Transverse colon (tissue), 4 donors: ENCODE measurements at regions not wholly inside any gene's neighbourhood (a gene's known extent, or its start where the extent isn't known, plus 50 kb on each side); places are given as distances from the start of the nearest gene placed in this dataset.
A peak's percentile ranks its signal among the peaks of the same experiment; 100 is the strongest.
"Not testable (repeated sequence)": the region's sequence is repeated elsewhere in the genome, so short reads cannot be mapped to it uniquely, and the experiment has no call there.

ENCODE experiments used
- DNase-seq: peaks from one replicate; pipeline ENCODE4 v3.0.0-alpha.2; 2019
- H3K27ac ChIP-seq, 4 donors: fragments of 200-600 bp; sonication (generic); 2 replicates each; pipeline ENCODE4 v1.5.1; 2016 to 2018; ENCODE audit warnings: inconsistent platforms in 4 of 4
- H3K27me3 ChIP-seq: fragments of 200-600 bp; sonication (generic); 2 replicates; pipeline ENCODE4 v1.5.1; 2017; ENCODE audit warnings: inconsistent platforms
- H3K36me3 ChIP-seq, 4 donors: fragments of 200-600 bp; sonication (generic); 2 replicates each; pipeline ENCODE4 v1.5.1; 2017 to 2019; ENCODE audit warnings: inconsistent platforms in 4 of 4
- H3K4me1 ChIP-seq, 4 donors: fragments of 200-600 bp; sonication (generic); 2 replicates each; pipeline ENCODE4 v1.5.1; 2017 to 2020; ENCODE audit warnings: inconsistent platforms in 4 of 4
- H3K4me3 ChIP-seq, 4 donors: fragments of 200-600 bp; sonication (generic); 1 replicate in 1 of 4; 2 replicates in 3 of 4; pipeline versions ENCODE4 v1.5.1 to v1.6.1; 2017 to 2019; ENCODE audit warnings: inconsistent platforms in 4 of 4
- H3K9me3 ChIP-seq, 2 donors: fragments of 200-600 bp; sonication (generic); 2 replicates each; pipeline ENCODE4 v1.5.1; 2017 to 2019; ENCODE audit warnings: inconsistent platforms in 2 of 2
- CTCF ChIP-seq, 5 experiments: fragments of 200-600 bp in 3 of 5; fragments of 450-650 bp in 2 of 5; sonication (generic) in 3 of 5; IDR thresholded peaks; 1 replicate in 2 of 5; 2 replicates in 3 of 5; pipeline ENCODE4 v1.5.1; 2016 to 2017; ENCODE audit warnings: antibody characterized with exemption in 5 of 5, inconsistent platforms in 3 of 5, mild to moderate bottlenecking in 2 of 5, moderate library complexity in 1 of 5
- EP300 ChIP-seq: sonication (generic); formaldehyde crosslinking; IDR thresholded peaks from one replicate; pipeline ENCODE4 v1.6.1; 2017; ENCODE audit warnings: antibody characterized with exemption, low read depth
- POLR2A ChIP-seq: fragments of 450-650 bp; IDR thresholded peaks from one replicate; pipeline ENCODE4 v1.6.1; 2016; ENCODE audit warnings: antibody characterized with exemption, mild to moderate bottlenecking, moderate library complexity
- POLR2AphosphoS5 ChIP-seq, 3 donors: sonication (generic); formaldehyde crosslinking; IDR thresholded peaks; one replicate each; pipeline ENCODE4 v1.6.1; 2016; ENCODE audit warnings: antibody characterized with exemption in 3 of 3
- WGBS, 2 donors: methylation state at CpG; one replicate each; pipeline ENCODE4 v1.1.5; 2018; ENCODE audit warnings: low coverage in 1 of 2; 5-methylcytosine and 5-hydroxymethylcytosine counted together
- in situ Hi-C, 4 donors: fragments of 200-750 bp; cut with MboI; loops; one replicate each; pipeline versions ENCODE4 v1.15.0 to v1.15.1; 2017; ENCODE audit warnings: low sequenced_read_pairs in 3 of 4, low pct_ligation_motif_present in 1 of 4, low pct_unique_long_range_greater_than_20kb in 1 of 4
- intact Hi-C: fragments of 100-400 bp; cut with DNase I; formaldehyde crosslinking; loops from one replicate; pipeline ENCODE4 v1.15.1; 2023; ENCODE audit warnings: low total_unique reads

- Histone ChIP-seq H3K4me3 (no peak overlapping the region), H3K27me3 (no peaks in the 10 kb centered on the region), H3K27ac (no peak overlapping the region), H3K4me1 (no peaks in the 10 kb centered on the region), H3K9me3 (no peaks in the 10 kb centered on the region), H3K36me3 (no peaks in the 10 kb centered on the region)
- DNase-seq, result no peak
- intact Hi-C loops (no loop called here), in situ Hi-C loops (no loop called here)
- WGBS, 2 donors, result 61 to 81% methylated on average over 7 of the region's 7 CpGs
- TF ChIP-seq CTCF (IDR thresholded peaks at IDR 0.05) (no peak), POLR2A (no peak), POLR2AphosphoS5 (IDR thresholded peaks at IDR 0.05) (no peak), EP300 (no peak)
Observed at GRCh38 chr15:22259881-22260421, 179.6 kb downstream of the OR4M2 start.

GRCh38 chr15:22262613-22263020, 182.3 kb downstream of the OR4M2 start:
- WGBS, 2 donors, result 66 to 80% methylated on average over 1 to 12 of the region's 13 CpGs
- H3K9me3 ChIP-seq, result no peaks in the 10 kb centered on the region
- no peaks in the 10 kb centered on the region for H3K36me3 ChIP-seq
- H3K4me3 ChIP-seq, result no peak overlapping the region
- H3K4me1 ChIP-seq, result no peaks in the 10 kb centered on the region
- in situ Hi-C loops (no loop called here), intact Hi-C loops (no loop called here)
- no peak for TF ChIP-seq POLR2AphosphoS5 (IDR thresholded peaks at IDR 0.05)
- H3K27ac ChIP-seq, result peak overlapping the region in 1 of 4 donors; percentile 2
- peak; percentile 46 for DNase-seq
- no peaks in the 10 kb centered on the region for H3K27me3 ChIP-seq

- intact Hi-C loops, result no loop called here
- in situ Hi-C loops, result no loop called here
- Histone ChIP-seq H3K9me3 (no peaks in the 10 kb centered on the region), H3K36me3 (no peaks in the 10 kb centered on the region), H3K27ac (no peak overlapping the region), H3K27me3 (no peaks in the 10 kb centered on the region), H3K4me3 (no peak overlapping the region), H3K4me1 (no peaks in the 10 kb centered on the region)
- no peak for TF ChIP-seq EP300
- TF ChIP-seq POLR2AphosphoS5 (IDR thresholded peaks at IDR 0.05), result no peak
- no peak for TF ChIP-seq CTCF (IDR thresholded peaks at IDR 0.05)
- TF ChIP-seq POLR2A, result no peak
- WGBS, 2 donors, result 60 to 84% methylated on average over 1 to 5 of the region's 5 CpGs
- no peak for DNase-seq
Observed at GRCh38 chr15:22263738-22264137, 183.4 kb downstream of the OR4M2 start.

- H3K4me3 ChIP-seq, H3K27me3 ChIP-seq, H3K9me3 ChIP-seq, H3K36me3 ChIP-seq, in situ Hi-C loops, H3K4me1 ChIP-seq, H3K27ac ChIP-seq, DNase-seq, intact Hi-C loops: not testable (repeated sequence)
- 86 to 87% methylated on average over 3 of the region's 3 CpGs for WGBS, 2 donors
Observed at GRCh38 chr15:22264272-22264671, 183.9 kb downstream of the OR4M2 start.

GRCh38 chr15:22265056-22265945, 185.0 kb downstream of the OR4M2 start:
- in situ Hi-C loops (no loop called here), intact Hi-C loops (no loop called here)
- H3K4me1 ChIP-seq, result no peaks in the 10 kb centered on the region
- no peaks in the 10 kb centered on the region for H3K36me3 ChIP-seq
- no peaks in the 10 kb centered on the region for H3K9me3 ChIP-seq
- H3K4me3 ChIP-seq, result no peak overlapping the region
- no peak for DNase-seq
- peak overlapping the region in 1 of 4 donors; percentile 1 for H3K27ac ChIP-seq
- no peaks in the 10 kb centered on the region for H3K27me3 ChIP-seq
- TF ChIP-seq EP300 (no peak), CTCF (IDR thresholded peaks at IDR 0.05) (no peak), POLR2AphosphoS5 (IDR thresholded peaks at IDR 0.05) (no peak), POLR2A (no peak)
- WGBS, 2 donors, result 72 to 80% methylated on average over 11 to 19 of the region's 19 CpGs
